Large intestine (tissue), 3 donors: ENCODE measurements at regions not wholly inside any gene's neighbourhood (a gene's known extent, or its start where the extent isn't known, plus 50 kb on each side); places are given as distances from the start of the nearest gene placed in this dataset.
"Not testable (repeated sequence)": the region's sequence is repeated elsewhere in the genome, so short reads cannot be mapped to it uniquely, and the experiment has no call there.

Experiments used
- DNase-seq, 2 donors: peaks; one replicate each; pipeline versions ENCODE4 v3.0.0 to v3.0.0-alpha.2; 2013
- H3K27ac ChIP-seq: one replicate; pipeline ENCODE4 v1.5.1; 2013; ENCODE audit warnings: low read length
- H3K27me3 ChIP-seq: 2 replicates; pipeline ENCODE4 v1.6.1; 2013; ENCODE audit warnings: low read length; ENCODE audit not compliant: control insufficient read depth, insufficient read depth
- H3K36me3 ChIP-seq: 2 replicates; pipeline ENCODE4 v1.6.1; 2013; ENCODE audit warnings: low read length; ENCODE audit not compliant: control insufficient read depth, insufficient read depth
- H3K4me1 ChIP-seq: one replicate; pipeline ENCODE4 v1.6.1; 2013; ENCODE audit warnings: low read length; ENCODE audit not compliant: control insufficient read depth, insufficient read depth
- H3K4me3 ChIP-seq: one replicate; pipeline ENCODE4 v1.5.1; 2013; ENCODE audit warnings: low read length
- H3K9me3 ChIP-seq: one replicate; pipeline ENCODE4 v1.6.1; 2013; ENCODE audit warnings: mild to moderate bottlenecking, low read depth, low read length, moderate library complexity; ENCODE audit not compliant: control insufficient read depth
- WGBS: methylation state at CpG from one replicate; pipeline ENCODE4 v1.1.5; 2013; ENCODE audit warnings: low lambda C conversion rate; ENCODE audit not compliant: insufficient coverage; 5-methylcytosine and 5-hydroxymethylcytosine counted together

GRCh38 chr2:114018464-114018863, 128.6 kb downstream of the ACTR3 start:
- H3K27ac ChIP-seq, H3K9me3 ChIP-seq, H3K36me3 ChIP-seq, DNase-seq, H3K4me1 ChIP-seq, H3K4me3 ChIP-seq, H3K27me3 ChIP-seq: not testable (repeated sequence)
- WGBS: no CpG with 5 or more reads among the region's 7 CpGs

GRCh38 chr2:114020668-114021067, 130.8 kb downstream of the ACTR3 start:
- Histone ChIP-seq H3K9me3 (no peaks in the 10 kb centered on the region), H3K36me3 (no peaks in the 10 kb centered on the region), H3K4me3 (no peak overlapping the region), H3K27me3 (no peaks in the 10 kb centered on the region), H3K4me1 (no peaks in the 10 kb centered on the region), H3K27ac (no peak overlapping the region)
- WGBS: 100% methylated on average over 1 of the region's 2 CpGs
- DNase-seq: no peak

- H3K27ac ChIP-seq: peak overlapping the region; percentile 19
- H3K36me3 ChIP-seq: no peaks in the 10 kb centered on the region
- no peaks in the 10 kb centered on the region for H3K9me3 ChIP-seq
- DNase-seq: peak; percentile 19 to 65
- no peak overlapping the region for H3K4me3 ChIP-seq
- H3K27me3 ChIP-seq: no peaks in the 10 kb centered on the region
- no peaks in the 10 kb centered on the region for H3K4me1 ChIP-seq
- WGBS: no CpG with 5 or more reads among the region's 4 CpGs
These were observed 132.6 kb downstream of the ACTR3 start for GRCh38 chr2:114022360-114023085.

- H3K27me3 ChIP-seq: no peaks in the 10 kb centered on the region
- no peak overlapping the region for H3K27ac ChIP-seq
- no peaks in the 10 kb centered on the region for H3K9me3 ChIP-seq
- DNase-seq: no peak
- no peaks in the 10 kb centered on the region for H3K4me1 ChIP-seq
- 88% methylated on average over 3 of the region's 6 CpGs for WGBS
- H3K4me3 ChIP-seq: no peak overlapping the region
- no peaks in the 10 kb centered on the region for H3K36me3 ChIP-seq
These were observed 134.4 kb downstream of the ACTR3 start for GRCh38 chr2:114024326-114024725.

- H3K4me3 ChIP-seq: no peak overlapping the region
- no peak for DNase-seq
- 83% methylated on average over 2 of the region's 3 CpGs for WGBS
- no peaks in the 10 kb centered on the region for H3K4me1 ChIP-seq
- no peaks in the 10 kb centered on the region for H3K27me3 ChIP-seq
- H3K36me3 ChIP-seq: no peaks in the 10 kb centered on the region
- H3K27ac ChIP-seq: no peak overlapping the region
- no peaks in the 10 kb centered on the region for H3K9me3 ChIP-seq
These were observed 135.1 kb downstream of the ACTR3 start for GRCh38 chr2:114025030-114025429.

GRCh38 chr2:114027437-114027836, 137.5 kb downstream of the ACTR3 start:
- Histone ChIP-seq H3K36me3 (no peaks in the 10 kb centered on the region), H3K27ac (no peak overlapping the region)
- DNase-seq: no peak

GRCh38 chr2:114031605-114032505, 142.0 kb downstream of the ACTR3 start:
- Histone ChIP-seq H3K4me1 (no peaks in the 10 kb centered on the region), H3K9me3 (no peaks in the 10 kb centered on the region), H3K27ac (no peak overlapping the region), H3K4me3 (no peak overlapping the region), H3K36me3 (no peaks in the 10 kb centered on the region), H3K27me3 (no peaks in the 10 kb centered on the region)
- DNase-seq: no peak
- no CpG with 5 or more reads among the region's 12 CpGs for WGBS

More at GRCh38 chr2:114027437-114027836, 137.5 kb downstream of the ACTR3 start:
- no CpG with 5 or more reads among the region's 1 CpG for WGBS
- Histone ChIP-seq H3K9me3 (no peaks in the 10 kb centered on the region), H3K27me3 (no peaks in the 10 kb centered on the region), H3K4me3 (no peak overlapping the region), H3K4me1 (no peaks in the 10 kb centered on the region)

GRCh38 chr2:114032705-114033104, 142.8 kb downstream of the ACTR3 start:
- H3K27ac ChIP-seq: no peak overlapping the region
- WGBS: no CpG with 5 or more reads among the region's 4 CpGs

GRCh38 chr2:114034742-114035141, 144.9 kb downstream of the ACTR3 start:
- Histone ChIP-seq H3K27ac (no peak overlapping the region), H3K4me3 (no peak overlapping the region), H3K4me1 (no peaks in the 10 kb centered on the region), H3K9me3 (no peaks in the 10 kb centered on the region), H3K36me3 (no peaks in the 10 kb centered on the region), H3K27me3 (no peaks in the 10 kb centered on the region)
- 86% methylated on average over 1 of the region's 1 CpG for WGBS
- no peak for DNase-seq

More at GRCh38 chr2:114032705-114033104, 142.8 kb downstream of the ACTR3 start:
- Histone ChIP-seq H3K4me3 (no peak overlapping the region), H3K9me3 (no peaks in the 10 kb centered on the region), H3K4me1 (no peaks in the 10 kb centered on the region), H3K27me3 (no peaks in the 10 kb centered on the region), H3K36me3 (no peaks in the 10 kb centered on the region)
- DNase-seq: no peak

- no peak for DNase-seq
- Histone ChIP-seq H3K36me3 (no peaks in the 10 kb centered on the region), H3K9me3 (no peaks in the 10 kb centered on the region), H3K4me3 (no peak overlapping the region), H3K27ac (no peak overlapping the region), H3K27me3 (no peaks in the 10 kb centered on the region), H3K4me1 (no peaks in the 10 kb centered on the region)
- WGBS: 100% methylated on average over 1 of the region's 3 CpGs
These were observed 148.8 kb downstream of the ACTR3 start for GRCh38 chr2:114038710-114039109.
